ENCODE measurements at regions not wholly inside any gene's neighbourhood (a gene's known extent, or its start where the extent isn't known, plus 50 kb on each side); places are given as distances from the start of the nearest gene placed in this dataset.

GRCh38 chr3:72262736-72263135 is 477.8 kb upstream of the PROK2 start:
- Histone ChIP-seq H3K4me1 (replicated peaks) (0 out of 2 replicates have a peak, but pooled peaks cover 3% of the 10 kb centered on the region), H3K4me3 (no peak overlapping the region), H3K27ac (no peak overlapping the region), H3K36me3 (no peaks in the 10 kb centered on the region), H3K27me3 (replicated peaks) (no peaks in the 10 kb centered on the region), H3K9me3 (replicated peaks) (no peaks in the 10 kb centered on the region)
- DNase-seq (ENCODE audit: low read depth in 1 of 2, low spot score in 2 of 2), result no peak

- no peaks in the 10 kb centered on the region for H3K9me3 ChIP-seq (replicated peaks)
- H3K4me3 ChIP-seq, result no peak overlapping the region
- H3K27me3 ChIP-seq (replicated peaks), result no peaks in the 10 kb centered on the region
- no peak overlapping the region for H3K27ac ChIP-seq
- H3K4me1 ChIP-seq (replicated peaks), result 0 out of 2 replicates have a peak, but pooled peaks cover 3% of the 10 kb centered on the region
- no peaks in the 10 kb centered on the region for H3K36me3 ChIP-seq
- DNase-seq (ENCODE audit: low read depth in 1 of 2, low spot score in 2 of 2), result no peak
Observed at GRCh38 chr3:72261566-72262564, 476.9 kb upstream of the PROK2 start.

GRCh38 chr3:72260588-72260910 is 475.6 kb upstream of the PROK2 start:
- Histone ChIP-seq H3K4me3 (no peak overlapping the region), H3K36me3 (no peaks in the 10 kb centered on the region), H3K27me3 (replicated peaks) (no peaks in the 10 kb centered on the region), H3K4me1 (replicated peaks) (peaks cover 13% of the 10 kb centered on the region), H3K9me3 (replicated peaks) (no peaks in the 10 kb centered on the region), H3K27ac (no peak overlapping the region)
- no peak for DNase-seq (ENCODE audit: low read depth in 1 of 2, low spot score in 2 of 2)

DNA sequence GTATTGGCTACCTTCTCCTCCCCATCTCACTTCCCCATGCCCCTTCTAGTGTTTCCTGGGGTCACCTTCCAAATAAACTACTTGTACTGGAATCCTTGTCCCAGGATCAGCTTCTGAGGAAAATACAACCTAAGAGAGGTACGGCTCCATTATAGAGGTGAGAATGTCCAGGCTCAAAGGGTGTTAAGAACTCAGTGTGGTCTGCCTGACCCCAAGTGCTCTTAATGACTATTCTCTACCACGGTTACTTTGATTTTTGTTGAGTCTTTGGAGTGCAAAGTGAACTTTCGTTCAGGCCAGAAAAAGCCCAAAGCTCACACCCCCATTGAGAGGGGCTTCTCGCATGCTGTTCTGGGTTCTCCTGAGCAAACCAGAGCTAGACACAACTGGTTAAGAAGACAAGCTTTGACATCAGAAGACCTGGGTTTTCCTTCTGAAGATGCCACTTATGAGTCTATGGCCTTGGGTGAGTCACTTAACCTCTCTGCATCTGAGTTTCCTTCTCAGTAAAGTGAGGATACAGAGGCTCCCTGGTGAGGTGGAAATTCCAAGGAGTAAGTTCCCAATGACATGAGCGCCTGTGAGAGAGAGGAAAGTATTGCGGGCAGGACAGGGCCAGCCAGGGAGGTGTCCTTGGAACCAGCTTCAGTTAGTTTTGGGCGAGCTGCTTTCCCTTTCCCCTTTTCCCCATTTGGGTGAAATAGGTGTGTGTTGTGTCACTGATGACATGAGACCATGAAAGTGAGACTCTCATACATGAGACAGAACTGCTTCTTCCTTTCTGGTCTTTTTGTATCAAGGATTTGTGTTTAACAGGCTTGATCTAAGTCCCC is 475.0 kb upstream of the PROK2 start:
- Histone ChIP-seq H3K27me3 (replicated peaks) (no peaks in the 10 kb centered on the region), H3K4me3 (no peak overlapping the region), H3K27ac (no peak overlapping the region), H3K36me3 (no peaks in the 10 kb centered on the region), H3K9me3 (replicated peaks) (no peaks in the 10 kb centered on the region), H3K4me1 (replicated peaks) (peaks cover 18% of the 10 kb centered on the region)
- DNase-seq (ENCODE audit: low read depth in 1 of 2, low spot score in 2 of 2), result no peak

DNA sequence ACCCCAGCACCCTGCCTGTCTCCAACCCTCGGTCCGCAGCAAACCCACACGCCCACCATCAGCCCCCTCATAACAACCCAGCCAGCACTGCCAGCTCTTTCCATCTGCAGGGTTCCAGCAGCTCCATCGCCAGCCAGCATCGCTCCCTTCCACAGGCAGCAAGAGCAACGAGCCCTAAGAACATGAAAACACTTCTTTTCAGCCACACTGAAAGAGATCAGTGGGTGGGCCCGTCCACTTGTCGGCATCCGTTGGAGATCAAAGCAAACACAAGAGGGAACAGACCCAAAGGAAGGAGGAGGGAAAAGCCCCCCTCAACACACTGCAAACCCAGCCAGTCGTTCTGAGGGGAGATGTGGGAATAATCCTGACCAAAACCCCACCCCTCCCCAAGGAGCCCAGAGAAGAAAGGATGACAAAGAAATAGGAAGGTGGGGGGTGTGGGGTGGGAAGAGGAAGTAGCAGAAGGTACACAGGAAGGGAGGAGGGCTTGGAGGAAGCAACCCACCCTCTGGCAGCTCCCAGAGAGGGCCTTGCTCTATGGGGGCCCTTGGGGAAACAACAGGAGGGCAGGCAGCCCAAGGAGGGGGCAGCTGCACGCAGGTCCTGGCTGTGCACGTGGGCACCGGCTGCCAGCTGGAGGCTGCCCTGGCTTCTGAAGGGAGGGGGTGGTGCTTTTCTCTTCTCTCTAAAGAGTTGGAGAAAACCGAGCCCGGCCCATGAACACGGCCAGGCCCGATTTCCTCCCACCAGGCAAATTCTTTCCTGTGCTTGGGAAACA is 473.6 kb upstream of the PROK2 start:
- no peaks in the 10 kb centered on the region for H3K27me3 ChIP-seq (replicated peaks)
- H3K36me3 ChIP-seq, result no peaks in the 10 kb centered on the region
- H3K4me1 ChIP-seq (replicated peaks), result peaks cover 20% of the 10 kb centered on the region
- DNase-seq (ENCODE audit: low read depth in 1 of 2, low spot score in 2 of 2), result no peak
- no peak overlapping the region for H3K27ac ChIP-seq
- no peaks in the 10 kb centered on the region for H3K9me3 ChIP-seq (replicated peaks)
- no peak overlapping the region for H3K4me3 ChIP-seq

- H3K4me1 ChIP-seq (replicated peaks), result peaks cover 20% of the 10 kb centered on the region
- no peak for DNase-seq (ENCODE audit: low read depth in 1 of 2, low spot score in 2 of 2)
- H3K27me3 ChIP-seq (replicated peaks), result no peaks in the 10 kb centered on the region
- H3K4me3 ChIP-seq, result no peak overlapping the region
- H3K36me3 ChIP-seq, result no peaks in the 10 kb centered on the region
- no peaks in the 10 kb centered on the region for H3K9me3 ChIP-seq (replicated peaks)
- H3K27ac ChIP-seq, result no peak overlapping the region
Observed at GRCh38 chr3:72257738-72258137, 472.8 kb upstream of the PROK2 start.

GRCh38 chr3:72257203-72257602 is 472.3 kb upstream of the PROK2 start:
- Histone ChIP-seq H3K9me3 (replicated peaks) (no peaks in the 10 kb centered on the region), H3K36me3 (no peaks in the 10 kb centered on the region), H3K4me1 (replicated peaks) (peaks cover 20% of the 10 kb centered on the region), H3K27me3 (replicated peaks) (no peaks in the 10 kb centered on the region), H3K27ac (no peak overlapping the region), H3K4me3 (no peak overlapping the region)
- no peak for DNase-seq (ENCODE audit: low read depth in 1 of 2, low spot score in 2 of 2)

- DNase-seq (ENCODE audit: low read depth in 1 of 2, low spot score in 2 of 2), result no peak
- Histone ChIP-seq H3K27me3 (replicated peaks) (no peaks in the 10 kb centered on the region), H3K27ac (no peak overlapping the region)
Observed at GRCh38 chr3:72256716-72257115, 471.8 kb upstream of the PROK2 start.

GRCh38 chr3:72255791-72256559 is 471.0 kb upstream of the PROK2 start:
- H3K27ac ChIP-seq, result no peak overlapping the region
- H3K36me3 ChIP-seq, result no peaks in the 10 kb centered on the region
- peak; percentile 57 to 71 for DNase-seq (ENCODE audit: low read depth in 1 of 2, low spot score in 2 of 2)
- H3K27me3 ChIP-seq (replicated peaks), result no peaks in the 10 kb centered on the region
- H3K4me1 ChIP-seq (replicated peaks), result peaks cover 20% of the 10 kb centered on the region
- H3K4me3 ChIP-seq, result no peak overlapping the region
- H3K9me3 ChIP-seq (replicated peaks), result no peaks in the 10 kb centered on the region

More at GRCh38 chr3:72256716-72257115, 471.8 kb upstream of the PROK2 start:
- no peaks in the 10 kb centered on the region for H3K36me3 ChIP-seq
- peaks cover 20% of the 10 kb centered on the region for H3K4me1 ChIP-seq (replicated peaks)
- H3K9me3 ChIP-seq (replicated peaks), result no peaks in the 10 kb centered on the region
- no peak overlapping the region for H3K4me3 ChIP-seq

DNA sequence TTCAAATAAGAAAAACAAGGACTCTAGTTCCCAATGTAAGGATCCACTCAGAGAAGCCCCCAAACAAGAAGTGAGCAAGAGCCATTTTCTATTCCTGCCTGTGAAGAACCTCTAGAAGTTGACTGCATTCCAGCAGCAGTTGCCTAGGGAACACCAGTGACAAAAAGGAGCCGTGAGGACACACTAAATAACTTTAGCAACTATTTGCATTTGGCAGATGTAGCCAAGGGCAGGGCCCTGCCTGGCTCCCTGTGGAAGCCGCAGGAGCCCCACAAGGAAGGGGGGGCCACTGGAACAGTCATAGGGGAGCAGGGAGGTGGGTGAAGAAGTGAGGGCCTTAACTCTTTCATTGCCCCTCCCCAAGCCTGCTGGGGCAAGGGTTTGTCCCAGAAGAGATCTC is 470.2 kb upstream of the PROK2 start:
- Histone ChIP-seq H3K36me3 (no peaks in the 10 kb centered on the region), H3K27me3 (replicated peaks) (no peaks in the 10 kb centered on the region), H3K9me3 (replicated peaks) (no peaks in the 10 kb centered on the region), H3K4me3 (no peak overlapping the region), H3K27ac (no peak overlapping the region), H3K4me1 (replicated peaks) (peaks cover 20% of the 10 kb centered on the region)
- peak in 1 of 2 experiments; percentile 17 for DNase-seq (ENCODE audit: low read depth in 1 of 2, low spot score in 2 of 2)

DNA sequence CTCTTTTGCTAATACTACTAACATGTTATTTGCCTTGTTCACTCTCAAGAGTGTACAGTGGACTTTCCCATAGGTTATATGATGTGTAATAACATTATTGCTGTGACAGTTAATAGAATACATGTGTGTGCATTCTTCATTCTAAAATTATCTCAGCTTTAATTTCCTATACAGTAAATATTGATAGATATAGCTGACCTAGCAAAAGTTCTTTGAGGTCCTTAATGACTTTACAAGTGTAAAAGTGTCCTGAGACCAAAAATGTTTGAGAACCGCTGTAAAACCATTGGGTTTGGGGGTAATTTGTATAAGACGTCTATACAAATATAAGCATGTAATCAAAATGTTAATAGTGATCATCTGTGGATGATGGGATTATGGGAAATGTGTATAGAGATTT is 469.5 kb upstream of the PROK2 start:
- no peak overlapping the region for H3K4me3 ChIP-seq
- no peak for DNase-seq (ENCODE audit: low read depth in 1 of 2, low spot score in 2 of 2)
- H3K4me1 ChIP-seq (replicated peaks), result peaks cover 20% of the 10 kb centered on the region
- H3K9me3 ChIP-seq (replicated peaks), result no peaks in the 10 kb centered on the region
- no peak overlapping the region for H3K27ac ChIP-seq
- H3K27me3 ChIP-seq (replicated peaks), result no peaks in the 10 kb centered on the region
- H3K36me3 ChIP-seq, result no peaks in the 10 kb centered on the region

DNA sequence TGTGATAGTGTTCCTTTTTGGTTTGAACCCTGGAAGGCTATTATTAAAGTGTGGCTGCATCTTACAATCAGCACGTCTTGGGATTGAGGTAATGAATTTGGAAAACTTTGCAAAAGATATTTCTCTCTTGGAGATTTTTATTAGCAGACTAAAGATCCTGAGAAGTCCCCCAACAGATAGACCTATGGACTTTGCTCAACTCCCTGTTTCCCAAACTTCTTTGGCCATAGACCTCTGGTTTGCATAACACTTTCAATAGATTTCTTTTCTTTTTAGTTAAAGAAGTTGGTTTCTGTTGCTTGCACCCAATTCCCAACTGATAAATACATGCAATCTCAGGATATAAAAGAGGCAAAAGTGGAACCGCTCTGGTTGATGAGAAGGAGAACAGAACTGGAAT is 465.8 kb upstream of the PROK2 start:
- H3K4me1 ChIP-seq (replicated peaks), result peaks cover 9% of the 10 kb centered on the region
- H3K36me3 ChIP-seq, result no peaks in the 10 kb centered on the region
- DNase-seq (ENCODE audit: low read depth in 1 of 2, low spot score in 2 of 2), result no peak
- H3K27ac ChIP-seq, result no peak overlapping the region
- H3K4me3 ChIP-seq, result no peak overlapping the region
- no peaks in the 10 kb centered on the region for H3K27me3 ChIP-seq (replicated peaks)
- no peaks in the 10 kb centered on the region for H3K9me3 ChIP-seq (replicated peaks)

- no peak overlapping the region for H3K4me3 ChIP-seq
- no peak overlapping the region for H3K27ac ChIP-seq
- DNase-seq (ENCODE audit: low read depth in 1 of 2, low spot score in 2 of 2), result no peak
- H3K9me3 ChIP-seq (replicated peaks), result no peaks in the 10 kb centered on the region
- H3K4me1 ChIP-seq (replicated peaks), result no peaks in the 10 kb centered on the region
- no peaks in the 10 kb centered on the region for H3K27me3 ChIP-seq (replicated peaks)
- no peaks in the 10 kb centered on the region for H3K36me3 ChIP-seq
Observed at GRCh38 chr3:72248869-72249268, 463.9 kb upstream of the PROK2 start.

Data from SJSA1 (cell line).